HG02763 (cell line): ENCODE measurements at regions not wholly inside any gene's neighbourhood (a gene's known extent, or its start where the extent isn't known, plus 50 kb on each side); places are given as distances from the start of the nearest gene placed in this dataset.
"Not testable (repeated sequence)": the region's sequence is repeated elsewhere in the genome, so short reads cannot be mapped to it uniquely, and the experiment has no call there.

Source experiments
- ATAC-seq: cut with Tn5 transposase; IDR thresholded peaks from one replicate; pipeline ENCODE4 v1.9.1; 2021; ENCODE audit warnings: mild to moderate bottlenecking, moderate library complexity; ENCODE audit not compliant: unreplicated experiment

DNA sequence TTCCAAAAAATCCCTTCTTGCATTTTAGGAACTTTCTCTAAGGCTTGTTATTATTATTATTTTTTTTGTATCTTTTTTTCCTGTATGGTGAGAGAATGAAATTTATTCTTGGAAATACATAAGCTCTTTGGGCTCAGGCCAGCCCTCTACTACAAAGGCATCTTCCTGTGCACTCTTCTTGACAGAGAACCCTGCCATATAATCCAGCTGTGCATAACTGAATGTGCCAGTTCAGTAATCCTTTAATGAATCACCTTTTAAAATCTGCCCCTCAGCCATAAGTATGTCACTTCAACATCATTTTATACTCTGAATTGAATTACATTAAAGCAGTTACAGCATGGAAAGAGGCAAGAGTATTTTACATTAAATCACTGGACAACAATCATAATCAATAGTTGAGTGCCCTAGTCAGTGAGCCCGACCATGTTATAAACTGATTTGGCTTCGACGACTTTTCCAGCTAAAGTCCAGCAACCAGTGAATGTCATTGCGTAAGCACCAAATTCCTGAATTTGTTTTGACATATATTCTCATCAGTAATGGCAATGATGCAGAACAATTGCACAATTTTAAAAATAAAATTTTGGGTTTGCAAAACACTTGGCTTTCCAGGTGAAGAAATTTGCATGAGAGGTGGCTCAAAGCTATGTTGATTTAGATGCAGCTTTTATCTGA lies 59.2 kb upstream of the KCNK2 start:
- no peak for ATAC-seq

- no peak for ATAC-seq
Observed at GRCh38 chr1:215028954-215029353, 53.6 kb upstream of the KCNK2 start.

DNA sequence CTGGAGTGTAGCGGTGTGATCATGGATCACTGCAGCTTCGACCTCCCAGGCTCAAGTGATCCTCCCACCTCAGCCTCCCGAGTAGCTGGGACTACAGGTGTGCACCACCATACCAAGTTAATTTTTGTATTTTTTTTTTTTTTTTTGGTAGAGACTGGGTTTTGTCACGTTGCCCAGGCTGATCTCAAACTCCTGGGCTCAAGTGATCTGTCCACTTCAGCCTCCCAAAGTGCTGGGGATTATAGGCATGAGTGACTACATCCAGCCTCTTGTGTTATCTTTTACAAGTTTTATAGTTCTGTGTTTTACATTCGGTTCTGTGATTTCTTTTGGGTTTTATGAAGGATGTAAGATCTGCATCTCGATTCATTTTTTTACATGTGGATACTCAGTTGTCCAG lies 52.0 kb upstream of the KCNK2 start:
- ATAC-seq = not testable (repeated sequence)

DNA sequence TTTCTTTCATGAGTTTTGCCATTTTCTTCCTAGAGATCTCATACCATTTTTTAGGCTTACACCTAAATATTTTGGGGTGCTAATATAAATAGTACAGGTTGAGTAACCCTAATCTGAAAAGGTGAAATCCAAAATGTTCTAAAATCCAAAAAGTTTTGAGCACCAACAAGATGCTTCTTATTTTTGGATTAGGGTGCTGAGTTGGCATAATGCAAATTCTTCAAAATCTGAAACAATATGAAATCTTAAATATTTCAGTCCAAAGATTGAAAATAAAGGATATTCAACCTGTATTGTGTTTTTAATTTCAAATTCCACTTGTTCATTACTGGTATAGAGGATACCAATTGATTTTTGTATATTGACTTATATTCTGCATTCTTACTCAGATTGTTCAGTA lies 51.1 kb upstream of the KCNK2 start:
- no peak for ATAC-seq
